OCI-LY3 (cell line): ENCODE measurements at regions not wholly inside any gene's neighbourhood (a gene's known extent, or its start where the extent isn't known, plus 50 kb on each side); places are given as distances from the start of the nearest gene placed in this dataset.

ENCODE experiments used
- H2AFZ ChIP-seq: fragments of 200-600, 300-600 bp; shearing (Covaris generic); 2 replicates; pipeline ENCODE4 v1.6.0; 2014; ENCODE audit warnings: antibody characterized with exemption, low read depth, low read length
- H3K27ac ChIP-seq: fragments of 200-600, 300-600 bp; sonication (generic); 2 replicates; pipeline ENCODE4 v1.5.1; 2014; ENCODE audit warnings: mild to moderate bottlenecking, low read length, moderate library complexity, mixed read lengths
- H3K27me3 ChIP-seq: fragments of 200-600, 300-600 bp; sonication (generic); 2 replicates; pipeline ENCODE4 v1.6.1; 2014; ENCODE audit warnings: low read depth, low read length, mixed read lengths
- H3K36me3 ChIP-seq: fragments of 200-600, 300-600 bp; sonication (generic); replicated peaks from 2 replicates; pipeline ENCODE3; 2014; ENCODE audit warnings: low read depth, low read length, mixed read lengths
- H3K4me1 ChIP-seq: fragments of 300-600, 200-600 bp; sonication (generic); 2 replicates; pipeline ENCODE4 v1.6.1; 2014; ENCODE audit warnings: low read length, mixed read lengths
- H3K4me2 ChIP-seq: fragments of 200-600, 300-600 bp; sonication (generic); 2 replicates; pipeline ENCODE4 v1.6.1; 2014; ENCODE audit warnings: low read length, mixed read lengths
- H3K4me3 ChIP-seq: fragments of 300-600, 200-600 bp; sonication (generic); 2 replicates; pipeline ENCODE4 v1.5.1; 2014; ENCODE audit warnings: antibody characterized with exemption, mild to moderate bottlenecking, low read length, moderate library complexity
- H3K79me2 ChIP-seq: fragments of 300-600, 200-600 bp; shearing (Covaris generic); 2 replicates; pipeline ENCODE4 v1.6.1; 2014; ENCODE audit warnings: mild to moderate bottlenecking, low read length, mixed read lengths
- H3K9ac ChIP-seq: fragments of 300-600, 200-600 bp; shearing (Covaris generic); 2 replicates; pipeline ENCODE4 v1.6.0; 2014; ENCODE audit warnings: mild to moderate bottlenecking, low read length, moderate library complexity
- H3K9me3 ChIP-seq: fragments of 200-600, 300-600 bp; shearing (Covaris generic); 2 replicates; pipeline ENCODE4 v1.6.1; 2014; ENCODE audit warnings: low read length, mixed read lengths; ENCODE audit not compliant: insufficient read depth
- H4K20me1 ChIP-seq: fragments of 200-600, 300-600 bp; sonication (generic); 2 replicates; pipeline ENCODE4 v1.6.1; 2016; ENCODE audit warnings: low read length, mixed read lengths; ENCODE audit not compliant: insufficient read depth
- EZH2phosphoT487 ChIP-seq: fragments of 200-600 bp; shearing (Covaris generic); IDR thresholded peaks from 2 replicates; pipeline ENCODE4 v1.6.1; 2018; ENCODE audit warnings: antibody characterized with exemption, mixed run types, low read depth
- TF ChIP-seq, protein P1 (sequence below): fragments of 200-600, 300-600 bp; sonication (generic); IDR thresholded peaks from 2 replicates; pipeline ENCODE4 v1.5.1; 2014; ENCODE audit warnings: antibody characterized with exemption, low read length, low read depth

DNA sequence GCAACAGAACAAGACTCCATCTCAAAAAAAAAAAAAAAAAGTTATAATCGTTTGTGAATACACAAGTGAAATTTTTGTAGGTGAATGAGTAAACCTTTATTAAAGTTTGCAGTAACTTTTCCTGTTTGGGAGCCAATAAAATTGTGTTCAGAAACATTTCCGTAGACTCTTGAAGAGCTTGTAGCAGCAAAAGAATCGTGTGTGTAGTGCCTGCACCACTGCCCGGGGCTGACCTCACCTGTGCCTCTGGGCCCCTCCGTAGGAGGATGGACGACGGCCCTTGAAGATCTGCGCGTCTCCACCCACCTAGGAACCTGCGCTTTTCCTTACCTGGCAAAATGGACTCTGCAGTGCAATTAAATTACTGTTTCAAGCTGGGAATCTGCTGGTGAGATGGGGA is 366.0 kb downstream of the THBS2 start:
- Histone ChIP-seq H3K79me2 (no peaks in the 10 kb centered on the region), H3K4me1 (no peaks in the 10 kb centered on the region), H3K9me3 (no peaks in the 10 kb centered on the region), H3K4me3 (no peak overlapping the region), H2AFZ (no peak overlapping the region), H3K4me2 (no peak overlapping the region), H3K36me3 (no peaks in the 10 kb centered on the region), H3K27me3 (no peaks in the 10 kb centered on the region), H3K27ac (no peak overlapping the region), H3K9ac (no peak overlapping the region), H4K20me1 (no peaks in the 10 kb centered on the region)
- TF ChIP-seq, protein P1, sequence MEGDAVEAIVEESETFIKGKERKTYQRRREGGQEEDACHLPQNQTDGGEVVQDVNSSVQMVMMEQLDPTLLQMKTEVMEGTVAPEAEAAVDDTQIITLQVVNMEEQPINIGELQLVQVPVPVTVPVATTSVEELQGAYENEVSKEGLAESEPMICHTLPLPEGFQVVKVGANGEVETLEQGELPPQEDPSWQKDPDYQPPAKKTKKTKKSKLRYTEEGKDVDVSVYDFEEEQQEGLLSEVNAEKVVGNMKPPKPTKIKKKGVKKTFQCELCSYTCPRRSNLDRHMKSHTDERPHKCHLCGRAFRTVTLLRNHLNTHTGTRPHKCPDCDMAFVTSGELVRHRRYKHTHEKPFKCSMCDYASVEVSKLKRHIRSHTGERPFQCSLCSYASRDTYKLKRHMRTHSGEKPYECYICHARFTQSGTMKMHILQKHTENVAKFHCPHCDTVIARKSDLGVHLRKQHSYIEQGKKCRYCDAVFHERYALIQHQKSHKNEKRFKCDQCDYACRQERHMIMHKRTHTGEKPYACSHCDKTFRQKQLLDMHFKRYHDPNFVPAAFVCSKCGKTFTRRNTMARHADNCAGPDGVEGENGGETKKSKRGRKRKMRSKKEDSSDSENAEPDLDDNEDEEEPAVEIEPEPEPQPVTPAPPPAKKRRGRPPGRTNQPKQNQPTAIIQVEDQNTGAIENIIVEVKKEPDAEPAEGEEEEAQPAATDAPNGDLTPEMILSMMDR: no peak
- TF ChIP-seq EZH2phosphoT487: no peak

GRCh38 chr6:168886964-168887363 is 366.7 kb downstream of the THBS2 start:
- H3K36me3 ChIP-seq: no peaks in the 10 kb centered on the region

DNA sequence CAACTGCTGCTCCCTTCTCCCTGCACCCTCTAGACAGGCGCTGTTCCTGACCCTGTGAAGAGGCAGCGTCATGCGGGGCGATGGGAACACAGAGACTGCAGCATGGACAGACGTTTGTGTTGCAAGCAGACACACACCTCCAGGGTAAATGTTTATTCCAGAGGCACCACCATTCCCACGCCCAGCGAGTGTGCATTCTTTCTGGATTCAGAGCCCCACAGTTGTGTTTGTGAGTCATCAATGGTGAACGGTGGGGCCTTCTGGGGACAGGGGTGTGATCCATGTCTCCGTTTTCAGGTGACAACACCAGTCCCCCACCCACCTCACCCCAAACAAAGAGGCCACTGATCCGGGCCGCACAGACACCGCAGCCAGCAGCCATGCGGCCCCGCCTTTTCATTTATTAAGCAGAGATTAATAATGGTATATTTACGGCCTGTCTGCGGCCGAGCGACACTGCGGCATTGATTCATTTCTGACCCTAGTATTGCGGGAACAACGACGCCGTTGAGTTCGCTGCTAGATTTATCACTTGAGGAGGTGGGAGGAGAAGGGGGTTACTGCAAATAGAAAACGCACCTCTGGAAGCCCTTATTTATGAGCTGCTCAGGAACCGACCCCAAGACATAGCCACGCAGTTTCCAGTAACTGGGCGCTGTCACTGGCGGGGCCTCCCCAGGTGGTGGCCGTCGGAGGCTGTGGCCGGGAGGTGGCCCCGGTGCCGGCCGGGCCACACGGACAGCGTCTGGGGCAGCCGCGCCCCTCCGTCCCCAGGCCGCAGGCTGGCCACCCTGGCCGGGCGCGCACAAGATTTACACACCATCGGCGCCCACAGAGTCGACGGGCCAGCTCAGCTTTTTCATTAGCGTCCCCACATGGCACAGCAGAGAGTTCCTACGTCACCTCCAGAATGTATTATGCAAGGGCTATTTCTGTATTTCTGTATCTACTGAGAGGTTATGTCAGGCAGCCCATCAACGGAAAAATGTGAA is 367.6 kb downstream of the THBS2 start:
- Histone ChIP-seq H3K36me3 (no peaks in the 10 kb centered on the region), H2AFZ (no peak overlapping the region), H3K27me3 (no peaks in the 10 kb centered on the region), H3K4me3 (no peak overlapping the region), H3K4me2 (no peak overlapping the region), H3K9ac (no peak overlapping the region), H4K20me1 (no peaks in the 10 kb centered on the region), H3K79me2 (no peaks in the 10 kb centered on the region), H3K27ac (no peak overlapping the region), H3K9me3 (no peaks in the 10 kb centered on the region), H3K4me1 (no peaks in the 10 kb centered on the region)
- TF ChIP-seq, protein P1: no peak
- TF ChIP-seq EZH2phosphoT487: no peak

More at GRCh38 chr6:168886964-168887363, 366.7 kb downstream of the THBS2 start:
- no peaks in the 10 kb centered on the region for H3K4me1 ChIP-seq
- no peaks in the 10 kb centered on the region for H3K27me3 ChIP-seq
- H4K20me1 ChIP-seq: no peaks in the 10 kb centered on the region
- no peak overlapping the region for H2AFZ ChIP-seq
- H3K9me3 ChIP-seq: no peaks in the 10 kb centered on the region
- TF ChIP-seq EZH2phosphoT487: no peak
- TF ChIP-seq, protein P1: no peak
- no peaks in the 10 kb centered on the region for H3K79me2 ChIP-seq
- no peak overlapping the region for H3K4me2 ChIP-seq
- H3K9ac ChIP-seq: no peak overlapping the region
- H3K4me3 ChIP-seq: no peak overlapping the region
- no peak overlapping the region for H3K27ac ChIP-seq

DNA sequence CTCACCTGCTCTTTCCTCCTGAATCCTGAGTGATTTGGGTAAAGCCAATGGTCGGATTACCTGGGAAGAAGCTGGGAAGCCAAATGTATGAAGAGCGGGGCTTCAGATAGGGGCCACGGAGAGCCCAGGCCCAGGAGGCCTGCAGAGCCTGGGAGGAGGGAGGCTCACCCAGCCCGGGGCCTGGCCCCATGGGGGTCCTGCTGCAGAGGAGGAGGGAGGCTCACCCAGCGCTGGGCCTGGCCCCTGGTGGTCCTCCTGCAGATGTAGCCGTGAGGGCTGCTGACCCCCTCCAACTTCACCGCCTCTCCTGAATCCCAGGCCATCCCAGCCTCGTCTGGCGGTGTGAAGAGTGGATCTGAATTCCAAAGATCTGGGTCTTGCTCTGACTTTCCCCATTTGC is 368.4 kb downstream of the THBS2 start:
- no peak for TF ChIP-seq EZH2phosphoT487
- TF ChIP-seq, protein P1: no peak
- Histone ChIP-seq H3K27me3 (no peaks in the 10 kb centered on the region), H3K27ac (no peak overlapping the region), H3K9ac (no peak overlapping the region), H2AFZ (no peak overlapping the region), H3K4me3 (no peak overlapping the region), H4K20me1 (no peaks in the 10 kb centered on the region), H3K36me3 (no peaks in the 10 kb centered on the region), H3K4me1 (no peaks in the 10 kb centered on the region), H3K79me2 (no peaks in the 10 kb centered on the region), H3K4me2 (no peak overlapping the region), H3K9me3 (no peaks in the 10 kb centered on the region)
